Loucy (cell line): ENCODE measurements at regions not wholly inside any gene's neighbourhood (a gene's known extent, or its start where the extent isn't known, plus 50 kb on each side); places are given as distances from the start of the nearest gene placed in this dataset.

Source experiments
- H2AFZ ChIP-seq: fragments of 200-600 bp; sonication (generic); 2 replicates; pipeline ENCODE4 v1.6.0; 2016; ENCODE audit warnings: antibody characterized with exemption, mild to moderate bottlenecking, low read length, moderate library complexity
- H3F3A ChIP-seq: fragments of 200-600 bp; 2 replicates; pipeline ENCODE4 v1.6.0; 2016; ENCODE audit warnings: antibody characterized with exemption, low read depth, mild to moderate bottlenecking
- H3K27me3 ChIP-seq: fragments of 200-600 bp; sonication (generic); 2 replicates; pipeline ENCODE4 v1.6.1; 2014; ENCODE audit warnings: low read length, mild to moderate bottlenecking; ENCODE audit not compliant: insufficient read depth, poor library complexity, severe bottlenecking
- H3K36me3 ChIP-seq: fragments of 200-600 bp; sonication (generic); 2 replicates; pipeline ENCODE4 v1.6.1; 2016; ENCODE audit warnings: low read length; ENCODE audit not compliant: insufficient read depth
- H3K4me1 ChIP-seq: fragments of 200-600 bp; sonication (generic); 2 replicates; pipeline ENCODE4 v1.5.1; 2014; ENCODE audit warnings: low read length, mild to moderate bottlenecking; ENCODE audit not compliant: insufficient read depth, poor library complexity, severe bottlenecking
- H3K4me2 ChIP-seq: fragments of 200-600 bp; sonication (generic); 2 replicates; pipeline ENCODE4 v1.6.0; 2014; ENCODE audit warnings: antibody characterized with exemption, low read length, low read depth, mild to moderate bottlenecking; ENCODE audit not compliant: poor library complexity, severe bottlenecking
- H3K4me3 ChIP-seq: fragments of 200-600 bp; sonication (generic); 2 replicates; pipeline ENCODE4 v1.5.1; 2014; ENCODE audit warnings: low read length, mild to moderate bottlenecking, mixed read lengths; ENCODE audit not compliant: poor library complexity, severe bottlenecking
- H3K79me2 ChIP-seq: fragments of 200-600 bp; sonication (generic); 2 replicates; pipeline ENCODE4 v1.6.1; 2014; ENCODE audit warnings: low read length; ENCODE audit not compliant: insufficient read depth
- H3K9ac ChIP-seq: fragments of 200-600 bp; sonication (generic); 2 replicates; pipeline ENCODE4 v1.6.0; 2014; ENCODE audit warnings: mild to moderate bottlenecking, low read depth, low read length, moderate library complexity; ENCODE audit not compliant: poor library complexity, severe bottlenecking
- H3K9me2 ChIP-seq: fragments of 200-600 bp; sonication (generic); replicated peaks from 2 replicates; pipeline ENCODE4 v1.6.1; 2016; ENCODE audit warnings: low read depth, low read length, mixed read lengths
- H3K9me3 ChIP-seq: fragments of 200-600 bp; sonication (generic); 2 replicates; pipeline ENCODE4 v1.6.1; 2014; ENCODE audit warnings: mild to moderate bottlenecking, antibody characterized with exemption, low read length, low read depth; ENCODE audit not compliant: insufficient read depth
- H4K20me1 ChIP-seq: fragments of 200-600 bp; sonication (generic); 2 replicates; pipeline ENCODE4 v1.6.0; 2014; ENCODE audit warnings: antibody characterized with exemption, low read length, mild to moderate bottlenecking; ENCODE audit not compliant: insufficient read depth, poor library complexity, severe bottlenecking
- CTCF ChIP-seq: fragments of 200-600 bp; sonication (generic); conservative IDR thresholded peaks from 2 replicates; pipeline ENCODE4 v1.5.1; 2014; ENCODE audit warnings: mild to moderate bottlenecking, antibody characterized with exemption, low read length
- EZH2phosphoT487 ChIP-seq: fragments of 200-600 bp; IDR thresholded peaks from 2 replicates; pipeline ENCODE4 v1.6.1; 2018; ENCODE audit warnings: antibody characterized with exemption, mild to moderate bottlenecking, moderate library complexity, borderline replicate concordance

GRCh38 chr9:13397220-13397619 is 117.7 kb upstream of the MPDZ start:
- Histone ChIP-seq H3K4me1 (no peaks in the 10 kb centered on the region), H3F3A (no peaks in the 10 kb centered on the region), H2AFZ (no peak overlapping the region), H3K36me3 (no peaks in the 10 kb centered on the region), H3K4me3 (no peak overlapping the region), H4K20me1 (no peaks in the 10 kb centered on the region), H3K9me2 (no peaks in the 10 kb centered on the region), H3K9ac (no peak overlapping the region), H3K79me2 (no peaks in the 10 kb centered on the region), H3K4me2 (no peak overlapping the region), H3K9me3 (no peaks in the 10 kb centered on the region), H3K27me3 (no peaks in the 10 kb centered on the region)
- TF ChIP-seq CTCF (no peak), EZH2phosphoT487 (no peak)

- no peaks in the 10 kb centered on the region for H3K4me1 ChIP-seq
- no peaks in the 10 kb centered on the region for H4K20me1 ChIP-seq
- no peak overlapping the region for H3K9ac ChIP-seq
- H3K4me2 ChIP-seq: no peak overlapping the region
- H3K9me2 ChIP-seq: no peaks in the 10 kb centered on the region
- TF ChIP-seq CTCF: no peak
- TF ChIP-seq EZH2phosphoT487: no peak
- no peak overlapping the region for H3K4me3 ChIP-seq
- no peaks in the 10 kb centered on the region for H3K27me3 ChIP-seq
- no peaks in the 10 kb centered on the region for H3K9me3 ChIP-seq
- H3K79me2 ChIP-seq: no peaks in the 10 kb centered on the region
- no peaks in the 10 kb centered on the region for H3K36me3 ChIP-seq
- H3F3A ChIP-seq: no peaks in the 10 kb centered on the region
- no peak overlapping the region for H2AFZ ChIP-seq
Measured at GRCh38 chr9:13396418-13396817, 116.9 kb upstream of the MPDZ start.

- H3K9me3 ChIP-seq: no peaks in the 10 kb centered on the region
- no peaks in the 10 kb centered on the region for H4K20me1 ChIP-seq
- H3K4me1 ChIP-seq: no peaks in the 10 kb centered on the region
- no peaks in the 10 kb centered on the region for H3F3A ChIP-seq
- H3K4me3 ChIP-seq: no peak overlapping the region
- no peak overlapping the region for H2AFZ ChIP-seq
- no peaks in the 10 kb centered on the region for H3K27me3 ChIP-seq
- no peak overlapping the region for H3K4me2 ChIP-seq
- no peak overlapping the region for H3K9ac ChIP-seq
- no peaks in the 10 kb centered on the region for H3K36me3 ChIP-seq
- no peaks in the 10 kb centered on the region for H3K79me2 ChIP-seq
- TF ChIP-seq CTCF (no peak), EZH2phosphoT487 (no peak)
- no peaks in the 10 kb centered on the region for H3K9me2 ChIP-seq
Measured at GRCh38 chr9:13395156-13395555, 115.7 kb upstream of the MPDZ start.
